ENCODE measurements at regions not wholly inside any gene's neighbourhood (a gene's known extent, or its start where the extent isn't known, plus 50 kb on each side); places are given as distances from the start of the nearest gene placed in this dataset.

- no peak for DNase-seq
Measured at GRCh38 chr18:22112215-22112614, 57.2 kb upstream of the GATA6 start.

- DNase-seq: no peak
Measured at GRCh38 chr18:22113144-22113844, 56.1 kb upstream of the GATA6 start.

- no peak for DNase-seq
Measured at GRCh38 chr18:22114526-22115321, 54.7 kb upstream of the GATA6 start.

GRCh38 chr18:22115573-22115972 is 53.8 kb upstream of the GATA6 start:
- DNase-seq: no peak

All from amygdala (tissue), 56 donors.